ENCODE measurements at regions not wholly inside any gene's neighbourhood (a gene's known extent, or its start where the extent isn't known, plus 50 kb on each side); places are given as distances from the start of the nearest gene placed in this dataset.

GRCh38 chr18:23330423-23330822 is 122.7 kb upstream of the RIOK3 start:
- Histone ChIP-seq H3K4me1 (no peaks in the 10 kb centered on the region), H3K27ac (no peak overlapping the region), H3K4me3 (no peak overlapping the region), H3K27me3 (no peaks in the 10 kb centered on the region), H3K36me3 (no peaks in the 10 kb centered on the region), H3K9me3 (no peaks in the 10 kb centered on the region)
- no peak for DNase-seq (ENCODE audit: low spot score in 2 of 2)
- intact Hi-C loops (cut with DNase I): no loop called here
- no peak for TF ChIP-seq CTCF (IDR thresholded peaks at IDR 0.05)

- intact Hi-C loops (cut with DNase I): no loop called here
- H3K4me1 ChIP-seq: no peaks in the 10 kb centered on the region
- no peak overlapping the region for H3K4me3 ChIP-seq
- H3K36me3 ChIP-seq: no peaks in the 10 kb centered on the region
- DNase-seq (ENCODE audit: low spot score in 2 of 2): no peak
- no peaks in the 10 kb centered on the region for H3K9me3 ChIP-seq
- TF ChIP-seq CTCF (IDR thresholded peaks at IDR 0.05): no peak
- no peaks in the 10 kb centered on the region for H3K27me3 ChIP-seq
- no peak overlapping the region for H3K27ac ChIP-seq
These were observed 121.8 kb upstream of the RIOK3 start for GRCh38 chr18:23331091-23331920.

GRCh38 chr18:23332356-23332755 is 120.7 kb upstream of the RIOK3 start:
- Histone ChIP-seq H3K27ac (no peak overlapping the region), H3K36me3 (no peaks in the 10 kb centered on the region), H3K9me3 (no peaks in the 10 kb centered on the region), H3K4me1 (no peaks in the 10 kb centered on the region), H3K27me3 (no peaks in the 10 kb centered on the region), H3K4me3 (no peak overlapping the region)
- no peak for DNase-seq (ENCODE audit: low spot score in 2 of 2)
- no peak for TF ChIP-seq CTCF (IDR thresholded peaks at IDR 0.05)
- intact Hi-C loops (cut with DNase I): no loop called here

- TF ChIP-seq CTCF (IDR thresholded peaks at IDR 0.05): no peak
- DNase-seq (ENCODE audit: low spot score in 2 of 2): no peak
These were observed 119.3 kb upstream of the RIOK3 start for GRCh38 chr18:23333827-23334226.

GRCh38 chr18:23334569-23334968 is 118.5 kb upstream of the RIOK3 start:
- no peak for DNase-seq (ENCODE audit: low spot score in 2 of 2)
- Histone ChIP-seq H3K36me3 (no peaks in the 10 kb centered on the region), H3K9me3 (no peaks in the 10 kb centered on the region), H3K27me3 (no peaks in the 10 kb centered on the region), H3K4me1 (no peaks in the 10 kb centered on the region), H3K4me3 (no peak overlapping the region), H3K27ac (no peak overlapping the region)
- intact Hi-C loops (cut with DNase I): no loop called here
- no peak for TF ChIP-seq CTCF (IDR thresholded peaks at IDR 0.05)

More at GRCh38 chr18:23333827-23334226, 119.3 kb upstream of the RIOK3 start:
- Histone ChIP-seq H3K4me3 (no peak overlapping the region), H3K27me3 (no peaks in the 10 kb centered on the region), H3K27ac (no peak overlapping the region), H3K36me3 (no peaks in the 10 kb centered on the region), H3K9me3 (no peaks in the 10 kb centered on the region), H3K4me1 (no peaks in the 10 kb centered on the region)
- intact Hi-C loops (cut with DNase I): no loop called here

Measured in ascending aorta (tissue), 2 donors.